B cell (primary cell): ENCODE measurements at regions not wholly inside any gene's neighbourhood (a gene's known extent, or its start where the extent isn't known, plus 50 kb on each side); places are given as distances from the start of the nearest gene placed in this dataset.

Experiments
- ATAC-seq: fragments of 200-7000 bp; cut with Tn5 transposase; one replicate; pipeline ENCODE4 v1.10.0; 2021; ENCODE audit warnings: low read depth, mild to moderate bottlenecking, moderate number of reproducible peaks, moderate library complexity
- CTCF ChIA-PET: fragments of 350-600 bp; sonication (Branson Sonifier 250); formaldehyde crosslinking; loops from one replicate; lab custom pipeline; 2021; ENCODE audit warnings: antibody characterized with exemption, inconsistent platforms; lab: Charles Lee
- POLR2A ChIA-PET: fragments of 350-600 bp; sonication (Branson Sonifier 250); formaldehyde crosslinking; loops from one replicate; lab custom pipeline; 2021; ENCODE audit warnings: antibody characterized with exemption; lab: Charles Lee
- DNase-seq: peaks from one replicate; pipeline ENCODE4 v3.0.0; 2013
- H2AFZ ChIP-seq: 2 replicates; pipeline ENCODE4 v1.6.1; 2012; ENCODE audit warnings: mild to moderate bottlenecking, low read depth, low read length; ENCODE audit not compliant: insufficient read depth, poor library complexity, severe bottlenecking
- H3K27ac ChIP-seq, 2 donors: 1 replicate in 1 of 2; 2 replicates in 1 of 2; pipeline ENCODE4 v1.5.1; 2012 to 2013; ENCODE audit warnings: low read length in 2 of 2, mild to moderate bottlenecking in 2 of 2, moderate library complexity in 1 of 2
- H3K27me3 ChIP-seq, 4 experiments: fragments of 200-600 bp in 1 of 4; sonication (generic) in 1 of 4; replicated peaks in 1 of 4; 1 replicate in 2 of 4; 2 replicates in 2 of 4; pipeline versions ENCODE4 v1.6.1 to v1.7.0; 2013 to 2016; ENCODE audit warnings: low read length in 3 of 4, mild to moderate bottlenecking in 2 of 4, mixed read lengths in 1 of 4, moderate library complexity in 1 of 4; ENCODE audit not compliant: insufficient read depth in 4 of 4, control insufficient read depth in 3 of 4; ENCODE audit errors: control extremely low read depth in 1 of 4
- H3K36me3 ChIP-seq, 2 experiments: replicated peaks in 1 of 2; 1 replicate in 1 of 2; 2 replicates in 1 of 2; pipeline versions ENCODE4 v1.6.1 to v1.7.1; 2013; ENCODE audit warnings: low read length in 1 of 2; ENCODE audit not compliant: insufficient read depth in 2 of 2, control insufficient read depth in 1 of 2; ENCODE audit errors: control extremely low read depth in 1 of 2, extremely low read depth in 1 of 2
- H3K4me1 ChIP-seq, 2 donors: fragments of 200-600 bp in 1 of 2; sonication (generic) in 1 of 2; 1 replicate in 1 of 2; 2 replicates in 1 of 2; pipeline versions ENCODE4 v1.5.1 to v1.6.1; 2013 to 2017; ENCODE audit warnings: low read length in 2 of 2; ENCODE audit not compliant: control insufficient read depth in 2 of 2, insufficient read depth in 2 of 2
- H3K4me2 ChIP-seq: replicated peaks from 2 replicates; pipeline ENCODE3; 2012; ENCODE audit warnings: mild to moderate bottlenecking, low read depth, low read length; ENCODE audit not compliant: poor library complexity, severe bottlenecking
- H3K4me3 ChIP-seq, 5 experiments: fragments of 200-600 bp in 1 of 5; sonication (generic) in 1 of 5; 1 replicate in 3 of 5; 2 replicates in 2 of 5; pipeline versions ENCODE4 v1.5.1 to v1.7.0; 2011 to 2016; ENCODE audit warnings: low read length in 4 of 5, mild to moderate bottlenecking in 4 of 5, low read depth in 2 of 5, control low read depth in 1 of 5, moderate library complexity in 1 of 5; ENCODE audit not compliant: insufficient read depth in 1 of 5; ENCODE audit errors: control extremely low read depth in 1 of 5, extremely low read depth in 1 of 5
- H3K79me2 ChIP-seq: fragments of 200-600 bp; sonication (generic); one replicate; pipeline ENCODE4 v1.6.0; 2016; ENCODE audit warnings: low read length; ENCODE audit not compliant: control insufficient read depth, insufficient read depth
- H3K9ac ChIP-seq: fragments of 200-600 bp; sonication (generic); 2 replicates; pipeline ENCODE4 v1.6.1; 2017; ENCODE audit warnings: mild to moderate bottlenecking, low read length, moderate library complexity
- H3K9me3 ChIP-seq, 3 donors: one replicate each; pipeline versions ENCODE4 v1.6.1 to v1.7.1; 2013; ENCODE audit warnings: low read length in 2 of 3; ENCODE audit not compliant: control insufficient read depth in 2 of 3, insufficient read depth in 1 of 3; ENCODE audit errors: control extremely low read depth in 1 of 3
- H4K20me1 ChIP-seq: 2 replicates; pipeline ENCODE4 v1.6.0; 2012; ENCODE audit warnings: mild to moderate bottlenecking, low read length; ENCODE audit not compliant: insufficient read depth, control insufficient read depth, poor library complexity, severe bottlenecking
- H3K27ac Mint-ChIP-seq: one replicate; pipeline ENCODE4 v1.8.0; 2021; ENCODE audit warnings: mixed read lengths
- H3K27me3 Mint-ChIP-seq: one replicate; pipeline ENCODE4 v1.8.0; 2021; ENCODE audit warnings: mixed read lengths
- H3K4me1 Mint-ChIP-seq: one replicate; pipeline ENCODE4 v1.8.0; 2021; ENCODE audit warnings: mixed read lengths
- H3K4me3 Mint-ChIP-seq: one replicate; pipeline ENCODE4 v1.8.0; 2021; ENCODE audit warnings: mixed read lengths
- H3K9me3 Mint-ChIP-seq: one replicate; pipeline ENCODE4 v1.8.0; 2022; ENCODE audit warnings: mixed read lengths; ENCODE audit not compliant: insufficient read depth
- EZH2 ChIP-seq: IDR thresholded peaks from 2 replicates; pipeline ENCODE4 v1.6.1; 2012; ENCODE audit warnings: borderline replicate concordance, low read depth, mild to moderate bottlenecking, moderate library complexity, low read length; ENCODE audit not compliant: insufficient read depth, poor library complexity, severe bottlenecking
- WGBS: methylation state at CpG from one replicate; pipeline ENCODE4 v1.1.5; 2013; ENCODE audit warnings: missing lambda C conversion rate; ENCODE audit not compliant: insufficient coverage; 5-methylcytosine and 5-hydroxymethylcytosine counted together
- intact Hi-C: fragments of 100-400 bp; cut with micrococcal nuclease; formaldehyde crosslinking; loops from one replicate; pipeline ENCODE4 v1.10.0; 2022
- TF ChIP-seq, protein P1 (sequence below): fragments of 200-600 bp; IDR thresholded peaks from one replicate; pipeline ENCODE4 v1.8.0; 2022; ENCODE audit warnings: antibody characterized with exemption, mild to moderate bottlenecking

DNA sequence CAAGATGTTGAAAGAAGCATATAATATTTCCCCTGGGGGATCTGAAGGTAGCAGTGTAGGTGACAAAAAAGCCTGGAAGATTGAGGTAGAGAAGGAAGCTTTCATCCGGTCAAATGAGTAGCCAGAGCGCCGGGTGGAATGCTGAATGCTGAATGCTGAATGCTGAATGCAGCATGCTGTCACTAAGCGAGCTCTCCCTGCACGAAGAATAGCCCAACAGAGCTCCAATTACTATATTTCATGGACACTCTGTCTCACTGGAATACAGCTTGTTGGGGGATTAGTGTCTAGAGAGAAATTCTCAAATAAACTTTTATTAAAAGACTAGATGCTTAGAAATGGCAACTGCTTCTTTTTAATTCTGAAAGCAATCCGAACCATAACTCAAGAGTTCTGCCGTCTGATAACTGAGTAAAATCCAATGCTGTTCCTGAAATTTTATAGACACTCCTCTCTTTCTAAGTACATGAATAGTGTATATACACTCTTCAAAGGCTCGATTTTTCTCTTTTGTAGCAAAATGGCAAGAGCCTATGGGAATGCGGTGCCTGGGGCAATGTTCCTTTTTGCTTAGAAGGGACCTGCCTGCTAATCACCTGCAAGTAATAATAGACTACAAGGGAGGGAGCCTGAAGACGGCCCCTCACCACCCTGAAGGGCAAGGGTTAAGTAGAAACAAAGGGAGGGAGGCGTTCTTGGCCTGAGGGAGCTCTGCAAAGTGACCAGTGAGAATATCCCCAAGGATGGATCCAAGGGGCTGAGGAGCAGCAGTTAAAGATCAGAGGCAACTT lies 203.7 kb upstream of the ESRRG start:
- Mint-ChIP-seq H3K4me1 (no peaks in the 10 kb centered on the region), H3K9me3 (no peaks in the 10 kb centered on the region), H3K27ac (no peak overlapping the region), H3K4me3 (no peak overlapping the region), H3K27me3 (no peaks in the 10 kb centered on the region)
- ATAC-seq (no peak), DNase-seq (no peak)
- no peaks in the 10 kb centered on the region for H3K79me2 ChIP-seq
- H3K4me3 ChIP-seq, result no peak overlapping the region
- peaks cover 0 to 7% (median 0%) of the 10 kb centered on the region in 3 donors for H3K9me3 ChIP-seq
- no peak overlapping the region for H3K9ac ChIP-seq
- no peaks in the 10 kb centered on the region for H3K36me3 ChIP-seq
- ChIA-PET CTCF (no interaction called here), POLR2A (no interaction called here)
- WGBS, result 86% methylated on average over 5 of the region's 11 CpGs
- intact Hi-C loops, result no loop called here
- H4K20me1 ChIP-seq, result no peaks in the 10 kb centered on the region
- H3K27me3 ChIP-seq, result no peaks in the 10 kb centered on the region
- no peak overlapping the region for H2AFZ ChIP-seq
- H3K4me1 ChIP-seq, result no peaks in the 10 kb centered on the region
- H3K4me2 ChIP-seq, result no peak overlapping the region
- H3K27ac ChIP-seq, result no peak overlapping the region
- TF ChIP-seq, protein P1, sequence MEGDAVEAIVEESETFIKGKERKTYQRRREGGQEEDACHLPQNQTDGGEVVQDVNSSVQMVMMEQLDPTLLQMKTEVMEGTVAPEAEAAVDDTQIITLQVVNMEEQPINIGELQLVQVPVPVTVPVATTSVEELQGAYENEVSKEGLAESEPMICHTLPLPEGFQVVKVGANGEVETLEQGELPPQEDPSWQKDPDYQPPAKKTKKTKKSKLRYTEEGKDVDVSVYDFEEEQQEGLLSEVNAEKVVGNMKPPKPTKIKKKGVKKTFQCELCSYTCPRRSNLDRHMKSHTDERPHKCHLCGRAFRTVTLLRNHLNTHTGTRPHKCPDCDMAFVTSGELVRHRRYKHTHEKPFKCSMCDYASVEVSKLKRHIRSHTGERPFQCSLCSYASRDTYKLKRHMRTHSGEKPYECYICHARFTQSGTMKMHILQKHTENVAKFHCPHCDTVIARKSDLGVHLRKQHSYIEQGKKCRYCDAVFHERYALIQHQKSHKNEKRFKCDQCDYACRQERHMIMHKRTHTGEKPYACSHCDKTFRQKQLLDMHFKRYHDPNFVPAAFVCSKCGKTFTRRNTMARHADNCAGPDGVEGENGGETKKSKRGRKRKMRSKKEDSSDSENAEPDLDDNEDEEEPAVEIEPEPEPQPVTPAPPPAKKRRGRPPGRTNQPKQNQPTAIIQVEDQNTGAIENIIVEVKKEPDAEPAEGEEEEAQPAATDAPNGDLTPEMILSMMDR, result no peak

DNA sequence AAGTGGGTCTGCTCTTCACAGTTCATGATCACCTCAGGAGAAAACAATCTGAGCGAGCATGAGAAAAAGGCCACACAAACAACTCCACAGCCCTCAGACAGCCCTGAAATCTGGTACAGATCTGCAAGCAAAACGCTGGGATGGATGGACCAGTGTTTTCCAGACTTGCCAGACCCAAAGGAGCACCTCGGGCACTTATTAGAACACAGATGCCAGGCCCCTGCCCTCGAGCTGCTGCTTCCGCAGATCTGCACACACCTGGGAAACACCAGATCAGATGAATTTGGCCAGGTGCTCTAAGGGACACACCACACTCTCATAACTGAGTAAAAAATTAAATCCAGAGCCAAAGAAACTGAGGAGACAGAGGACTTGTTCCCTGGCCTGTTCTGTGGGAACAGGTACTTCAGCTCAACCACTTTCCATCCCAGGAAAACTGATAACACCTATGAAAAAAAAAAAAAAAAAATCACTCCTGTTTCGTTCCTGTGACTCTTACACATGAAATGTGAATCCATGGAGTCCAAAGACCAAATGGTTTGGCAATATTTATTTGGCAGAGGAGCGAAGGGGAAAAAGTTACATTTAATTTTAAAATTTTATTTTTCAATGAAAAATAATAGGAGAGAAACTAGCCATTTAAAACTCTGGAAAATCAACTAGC lies 202.9 kb upstream of the ESRRG start:
- WGBS, result 75% methylated on average over 5 of the region's 7 CpGs
- Mint-ChIP-seq H3K27me3 (no peaks in the 10 kb centered on the region), H3K27ac (no peak overlapping the region), H3K4me3 (no peak overlapping the region), H3K9me3 (no peaks in the 10 kb centered on the region), H3K4me1 (no peaks in the 10 kb centered on the region)
- H3K9ac ChIP-seq, result no peak overlapping the region
- POLR2A ChIA-PET, result no interaction called here
- H3K79me2 ChIP-seq, result no peaks in the 10 kb centered on the region
- no peaks in the 10 kb centered on the region for H4K20me1 ChIP-seq
- H3K4me1 ChIP-seq, result no peaks in the 10 kb centered on the region
- H3K4me3 ChIP-seq, result no peak overlapping the region
- DNase-seq, result no peak
- no peak overlapping the region for H3K4me2 ChIP-seq
- intact Hi-C loops, result no loop called here
- no peaks in the 10 kb centered on the region for H3K36me3 ChIP-seq
- H3K9me3 ChIP-seq, result peaks cover 0 to 7% (median 0%) of the 10 kb centered on the region in 3 donors
- H3K27me3 ChIP-seq, result no peaks in the 10 kb centered on the region
- no peak overlapping the region for H3K27ac ChIP-seq
- no peak overlapping the region for H2AFZ ChIP-seq
- no peak for ATAC-seq
- TF ChIP-seq EZH2, result no peak
- TF ChIP-seq, protein P1, result no peak
- CTCF ChIA-PET, result no interaction called here
